ENCODE measurements at regions not wholly inside any gene's neighbourhood (a gene's known extent, or its start where the extent isn't known, plus 50 kb on each side); places are given as distances from the start of the nearest gene placed in this dataset.
A peak's percentile ranks its signal among the peaks of the same experiment; 100 is the strongest.

GRCh38 chr15:69730281-69731080, 277.9 kb downstream of the RPLP1 start:
- Histone ChIP-seq H3K9me3 (ENCODE audit: low read length) (no peaks in the 10 kb centered on the region), H3K27me3 (ENCODE audit: control insufficient read depth in 1 of 2, insufficient read depth in 2 of 2, low read length in 2 of 2) (no peaks in the 10 kb centered on the region), H3K4me1 (ENCODE audit: insufficient read depth, low read length) (peaks cover 17% of the 10 kb centered on the region), H3K4me3 (ENCODE audit: low read depth in 1 of 2, low read length in 2 of 2) (no peak overlapping the region), H3K27ac (ENCODE audit: low read depth, low read length) (no peak overlapping the region), H3K36me3 (ENCODE audit: insufficient read depth, low read length) (no peaks in the 10 kb centered on the region), H3K9ac (ENCODE audit: low read length) (no peak overlapping the region)

- H3K36me3 ChIP-seq (ENCODE audit: insufficient read depth, low read length): no peaks in the 10 kb centered on the region
- H3K27ac ChIP-seq (ENCODE audit: low read depth, low read length): no peak overlapping the region
- no peak overlapping the region for H3K4me3 ChIP-seq (ENCODE audit: low read depth in 1 of 2, low read length in 2 of 2)
- no peak overlapping the region for H3K9ac ChIP-seq (ENCODE audit: low read length)
- no peaks in the 10 kb centered on the region for H3K27me3 ChIP-seq (ENCODE audit: control insufficient read depth in 1 of 2, insufficient read depth in 2 of 2, low read length in 2 of 2)
- H3K4me1 ChIP-seq (ENCODE audit: insufficient read depth, low read length): peaks cover 21% of the 10 kb centered on the region
- no peaks in the 10 kb centered on the region for H3K9me3 ChIP-seq (ENCODE audit: low read length)
These were observed 278.4 kb downstream of the RPLP1 start for GRCh38 chr15:69731081-69731330.

GRCh38 chr15:69731581-69731980, 279.0 kb downstream of the RPLP1 start:
- Histone ChIP-seq H3K36me3 (ENCODE audit: insufficient read depth, low read length) (no peaks in the 10 kb centered on the region), H3K4me3 (ENCODE audit: low read depth in 1 of 2, low read length in 2 of 2) (no peak overlapping the region), H3K27me3 (ENCODE audit: control insufficient read depth in 1 of 2, insufficient read depth in 2 of 2, low read length in 2 of 2) (no peaks in the 10 kb centered on the region), H3K9me3 (ENCODE audit: low read length) (no peaks in the 10 kb centered on the region), H3K4me1 (ENCODE audit: insufficient read depth, low read length) (peaks cover 21% of the 10 kb centered on the region), H3K9ac (ENCODE audit: low read length) (no peak overlapping the region), H3K27ac (ENCODE audit: low read depth, low read length) (no peak overlapping the region)

GRCh38 chr15:69732133-69732532, 279.5 kb downstream of the RPLP1 start:
- no peak overlapping the region for H3K4me3 ChIP-seq (ENCODE audit: low read depth in 1 of 2, low read length in 2 of 2)
- H3K27me3 ChIP-seq (ENCODE audit: control insufficient read depth in 1 of 2, insufficient read depth in 2 of 2, low read length in 2 of 2): no peaks in the 10 kb centered on the region
- H3K27ac ChIP-seq (ENCODE audit: low read depth, low read length): no peak overlapping the region
- H3K9me3 ChIP-seq (ENCODE audit: low read length): no peaks in the 10 kb centered on the region
- H3K9ac ChIP-seq (ENCODE audit: low read length): no peak overlapping the region
- H3K4me1 ChIP-seq (ENCODE audit: insufficient read depth, low read length): peaks cover 21% of the 10 kb centered on the region
- H3K36me3 ChIP-seq (ENCODE audit: insufficient read depth, low read length): no peaks in the 10 kb centered on the region

- H3K9me3 ChIP-seq (ENCODE audit: low read length): no peaks in the 10 kb centered on the region
- no peaks in the 10 kb centered on the region for H3K36me3 ChIP-seq (ENCODE audit: insufficient read depth, low read length)
- H3K4me3 ChIP-seq (ENCODE audit: low read depth in 1 of 2, low read length in 2 of 2): no peak overlapping the region
- no peak overlapping the region for H3K9ac ChIP-seq (ENCODE audit: low read length)
- H3K27me3 ChIP-seq (ENCODE audit: control insufficient read depth in 1 of 2, insufficient read depth in 2 of 2, low read length in 2 of 2): no peaks in the 10 kb centered on the region
- no peak overlapping the region for H3K27ac ChIP-seq (ENCODE audit: low read depth, low read length)
- H3K4me1 ChIP-seq (ENCODE audit: insufficient read depth, low read length): peaks cover 21% of the 10 kb centered on the region
These were observed 282.1 kb downstream of the RPLP1 start for GRCh38 chr15:69734699-69735098.

- Histone ChIP-seq H3K4me3 (ENCODE audit: low read depth in 1 of 2, low read length in 2 of 2) (no peak overlapping the region), H3K27ac (ENCODE audit: low read depth, low read length) (no peak overlapping the region), H3K9ac (ENCODE audit: low read length) (no peak overlapping the region), H3K4me1 (ENCODE audit: insufficient read depth, low read length) (peaks cover 21% of the 10 kb centered on the region), H3K9me3 (ENCODE audit: low read length) (no peaks in the 10 kb centered on the region), H3K36me3 (ENCODE audit: insufficient read depth, low read length) (no peaks in the 10 kb centered on the region), H3K27me3 (ENCODE audit: control insufficient read depth in 1 of 2, insufficient read depth in 2 of 2, low read length in 2 of 2) (no peaks in the 10 kb centered on the region)
These were observed 282.5 kb downstream of the RPLP1 start for GRCh38 chr15:69735121-69735520.

- H3K27me3 ChIP-seq (ENCODE audit: control insufficient read depth in 1 of 2, insufficient read depth in 2 of 2, low read length in 2 of 2): no peaks in the 10 kb centered on the region
- no peaks in the 10 kb centered on the region for H3K9me3 ChIP-seq (ENCODE audit: low read length)
- peaks cover 21% of the 10 kb centered on the region for H3K4me1 ChIP-seq (ENCODE audit: insufficient read depth, low read length)
- H3K27ac ChIP-seq (ENCODE audit: low read depth, low read length): no peak overlapping the region
- H3K36me3 ChIP-seq (ENCODE audit: insufficient read depth, low read length): no peaks in the 10 kb centered on the region
- no peak overlapping the region for H3K9ac ChIP-seq (ENCODE audit: low read length)
- no peak overlapping the region for H3K4me3 ChIP-seq (ENCODE audit: low read depth in 1 of 2, low read length in 2 of 2)
These were observed 283.5 kb downstream of the RPLP1 start for GRCh38 chr15:69736161-69736560.

GRCh38 chr15:69737916-69738315, 285.3 kb downstream of the RPLP1 start:
- H3K9ac ChIP-seq (ENCODE audit: low read length): no peak overlapping the region

GRCh38 chr15:69740684-69741083, 288.1 kb downstream of the RPLP1 start:
- no peak overlapping the region for H3K4me3 ChIP-seq (ENCODE audit: low read depth in 1 of 2, low read length in 2 of 2)
- no peak overlapping the region for H3K9ac ChIP-seq (ENCODE audit: low read length)
- no peaks in the 10 kb centered on the region for H3K9me3 ChIP-seq (ENCODE audit: low read length)
- no peaks in the 10 kb centered on the region for H3K27me3 ChIP-seq (ENCODE audit: control insufficient read depth in 1 of 2, insufficient read depth in 2 of 2, low read length in 2 of 2)
- H3K4me1 ChIP-seq (ENCODE audit: insufficient read depth, low read length): peaks cover 17% of the 10 kb centered on the region
- no peak overlapping the region for H3K27ac ChIP-seq (ENCODE audit: low read depth, low read length)
- H3K36me3 ChIP-seq (ENCODE audit: insufficient read depth, low read length): no peaks in the 10 kb centered on the region

More at GRCh38 chr15:69737916-69738315, 285.3 kb downstream of the RPLP1 start:
- Histone ChIP-seq H3K36me3 (ENCODE audit: insufficient read depth, low read length) (no peaks in the 10 kb centered on the region), H3K27me3 (ENCODE audit: control insufficient read depth in 1 of 2, insufficient read depth in 2 of 2, low read length in 2 of 2) (no peaks in the 10 kb centered on the region), H3K4me3 (ENCODE audit: low read depth in 1 of 2, low read length in 2 of 2) (no peak overlapping the region), H3K27ac (ENCODE audit: low read depth, low read length) (no peak overlapping the region), H3K9me3 (ENCODE audit: low read length) (no peaks in the 10 kb centered on the region), H3K4me1 (ENCODE audit: insufficient read depth, low read length) (peaks cover 32% of the 10 kb centered on the region)

- Histone ChIP-seq H3K9ac (ENCODE audit: low read length) (no peak overlapping the region), H3K36me3 (ENCODE audit: insufficient read depth, low read length) (no peaks in the 10 kb centered on the region), H3K9me3 (ENCODE audit: low read length) (no peaks in the 10 kb centered on the region), H3K4me1 (ENCODE audit: insufficient read depth, low read length) (peaks cover 15% of the 10 kb centered on the region), H3K27me3 (ENCODE audit: control insufficient read depth in 1 of 2, insufficient read depth in 2 of 2, low read length in 2 of 2) (no peaks in the 10 kb centered on the region), H3K27ac (ENCODE audit: low read depth, low read length) (peak overlapping the region; percentile 36), H3K4me3 (ENCODE audit: low read depth in 1 of 2, low read length in 2 of 2) (no peak overlapping the region)
These were observed 289.7 kb downstream of the RPLP1 start for GRCh38 chr15:69742361-69742760.

- Histone ChIP-seq H3K36me3 (ENCODE audit: insufficient read depth, low read length) (no peaks in the 10 kb centered on the region), H3K27me3 (ENCODE audit: control insufficient read depth in 1 of 2, insufficient read depth in 2 of 2, low read length in 2 of 2) (no peaks in the 10 kb centered on the region), H3K9ac (ENCODE audit: low read length) (no peak overlapping the region), H3K27ac (ENCODE audit: low read depth, low read length) (no peak overlapping the region), H3K9me3 (ENCODE audit: low read length) (no peaks in the 10 kb centered on the region), H3K4me1 (ENCODE audit: insufficient read depth, low read length) (peaks cover 15% of the 10 kb centered on the region), H3K4me3 (ENCODE audit: low read depth in 1 of 2, low read length in 2 of 2) (no peak overlapping the region)
These were observed 290.5 kb downstream of the RPLP1 start for GRCh38 chr15:69743091-69743490.

- no peak overlapping the region for H3K4me3 ChIP-seq (ENCODE audit: low read depth in 1 of 2, low read length in 2 of 2)
- H3K9me3 ChIP-seq (ENCODE audit: low read length): no peaks in the 10 kb centered on the region
- H3K36me3 ChIP-seq (ENCODE audit: insufficient read depth, low read length): no peaks in the 10 kb centered on the region
- H3K4me1 ChIP-seq (ENCODE audit: insufficient read depth, low read length): peaks cover 15% of the 10 kb centered on the region
- no peak overlapping the region for H3K27ac ChIP-seq (ENCODE audit: low read depth, low read length)
- no peaks in the 10 kb centered on the region for H3K27me3 ChIP-seq (ENCODE audit: control insufficient read depth in 1 of 2, insufficient read depth in 2 of 2, low read length in 2 of 2)
- H3K9ac ChIP-seq (ENCODE audit: low read length): no peak overlapping the region
These were observed 292.0 kb downstream of the RPLP1 start for GRCh38 chr15:69744391-69745162.

Measured in muscle layer of colon (tissue), 2 donors.